A673 (cell line): ENCODE measurements at regions not wholly inside any gene's neighbourhood (a gene's known extent, or its start where the extent isn't known, plus 50 kb on each side); places are given as distances from the start of the nearest gene placed in this dataset.

Experiments used
- EZH2 ChIP-seq: fragments of 200-600 bp; sonication (generic); IDR thresholded peaks from 2 replicates; pipeline ENCODE4 v1.6.1; 2017; ENCODE audit warnings: borderline replicate concordance, low read depth, mild to moderate bottlenecking, mixed read lengths, antibody characterized with exemption, low read length; ENCODE audit not compliant: poor library complexity, severe bottlenecking
- TF ChIP-seq, protein P1 (sequence below): fragments of 300-800, 200-600 bp; sonication (generic); conservative IDR thresholded peaks from 2 replicates; pipeline ENCODE4 v1.5.1; 2017; ENCODE audit warnings: low read depth, mild to moderate bottlenecking, antibody characterized with exemption, low read length, moderate library complexity, mixed read lengths

DNA sequence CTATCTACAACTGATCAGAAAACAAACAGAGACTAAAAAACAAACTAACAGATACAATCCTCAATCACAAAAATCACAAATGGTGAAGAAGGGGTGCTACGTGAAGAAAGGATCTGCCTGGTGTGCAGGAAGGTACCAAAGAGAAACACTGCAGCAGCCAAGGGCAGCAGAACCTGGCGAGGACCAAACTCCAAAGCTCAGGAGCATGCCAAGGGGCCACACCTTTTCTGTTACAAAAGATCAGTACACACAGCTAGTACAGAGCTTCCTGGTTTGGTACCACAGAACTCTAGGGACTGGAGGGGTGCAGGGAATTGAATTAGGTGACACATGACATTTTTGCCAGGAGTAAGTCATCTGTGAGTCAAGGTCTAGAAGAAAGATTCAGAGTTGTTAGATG lies 107.4 kb upstream of the GRM7 start:
- TF ChIP-seq, protein P1, sequence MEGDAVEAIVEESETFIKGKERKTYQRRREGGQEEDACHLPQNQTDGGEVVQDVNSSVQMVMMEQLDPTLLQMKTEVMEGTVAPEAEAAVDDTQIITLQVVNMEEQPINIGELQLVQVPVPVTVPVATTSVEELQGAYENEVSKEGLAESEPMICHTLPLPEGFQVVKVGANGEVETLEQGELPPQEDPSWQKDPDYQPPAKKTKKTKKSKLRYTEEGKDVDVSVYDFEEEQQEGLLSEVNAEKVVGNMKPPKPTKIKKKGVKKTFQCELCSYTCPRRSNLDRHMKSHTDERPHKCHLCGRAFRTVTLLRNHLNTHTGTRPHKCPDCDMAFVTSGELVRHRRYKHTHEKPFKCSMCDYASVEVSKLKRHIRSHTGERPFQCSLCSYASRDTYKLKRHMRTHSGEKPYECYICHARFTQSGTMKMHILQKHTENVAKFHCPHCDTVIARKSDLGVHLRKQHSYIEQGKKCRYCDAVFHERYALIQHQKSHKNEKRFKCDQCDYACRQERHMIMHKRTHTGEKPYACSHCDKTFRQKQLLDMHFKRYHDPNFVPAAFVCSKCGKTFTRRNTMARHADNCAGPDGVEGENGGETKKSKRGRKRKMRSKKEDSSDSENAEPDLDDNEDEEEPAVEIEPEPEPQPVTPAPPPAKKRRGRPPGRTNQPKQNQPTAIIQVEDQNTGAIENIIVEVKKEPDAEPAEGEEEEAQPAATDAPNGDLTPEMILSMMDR: no peak
- no peak for TF ChIP-seq EZH2
